Dedifferentiated amniotic fluid mesenchymal stem cell (primary cell): ENCODE measurements at regions not wholly inside any gene's neighbourhood (a gene's known extent, or its start where the extent isn't known, plus 50 kb on each side); places are given as distances from the start of the nearest gene placed in this dataset.
"Not testable (repeated sequence)": the region's sequence is repeated elsewhere in the genome, so short reads cannot be mapped to it uniquely, and the experiment has no call there.

Experiments
- DNase-seq: peaks from one replicate; pipeline ENCODE4 v3.0.0-alpha.2; 2016; ENCODE audit errors: extremely low spot score

DNA sequence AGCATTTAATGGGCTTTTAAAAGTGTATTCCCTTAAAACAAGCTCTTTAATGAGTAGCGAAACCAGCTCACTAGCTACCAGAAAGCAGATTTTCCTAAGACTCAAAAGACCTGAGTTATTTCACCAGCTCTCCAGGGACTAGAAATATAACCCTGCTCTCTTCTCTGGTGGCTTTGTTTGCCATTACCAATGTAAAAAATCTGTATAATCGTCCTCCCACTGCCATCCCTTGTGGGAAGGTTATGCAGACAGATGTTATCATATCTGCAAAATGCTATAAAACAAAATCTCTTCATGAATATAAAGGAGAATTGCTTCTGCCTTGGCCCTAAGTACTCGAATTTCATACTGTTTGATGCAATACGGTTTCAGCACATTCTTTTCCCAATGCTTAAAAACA, 335.2 kb downstream of the NUP35 start:
- no peak for DNase-seq

DNA sequence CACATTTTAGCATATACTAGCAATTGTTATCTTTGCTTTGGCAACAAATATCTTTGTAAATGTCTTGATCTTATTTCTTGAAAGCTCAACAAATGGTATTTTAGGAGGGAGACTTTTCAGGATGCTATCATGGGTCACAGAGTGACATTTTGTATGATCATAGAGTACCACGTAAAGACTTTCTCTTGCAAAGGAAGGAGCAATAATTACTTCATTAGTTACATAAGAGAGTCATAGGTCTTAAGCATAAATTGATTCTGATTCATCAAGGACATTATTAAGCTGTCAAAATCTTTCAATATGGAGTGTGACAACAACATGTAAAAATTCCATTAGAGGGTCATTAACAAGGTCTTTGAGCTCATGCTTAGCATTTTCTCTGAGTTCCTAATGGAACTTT, 339.6 kb downstream of the NUP35 start:
- no peak for DNase-seq

GRCh38 chr2:183465048-183465447, 340.8 kb downstream of the NUP35 start:
- DNase-seq: no peak

DNA sequence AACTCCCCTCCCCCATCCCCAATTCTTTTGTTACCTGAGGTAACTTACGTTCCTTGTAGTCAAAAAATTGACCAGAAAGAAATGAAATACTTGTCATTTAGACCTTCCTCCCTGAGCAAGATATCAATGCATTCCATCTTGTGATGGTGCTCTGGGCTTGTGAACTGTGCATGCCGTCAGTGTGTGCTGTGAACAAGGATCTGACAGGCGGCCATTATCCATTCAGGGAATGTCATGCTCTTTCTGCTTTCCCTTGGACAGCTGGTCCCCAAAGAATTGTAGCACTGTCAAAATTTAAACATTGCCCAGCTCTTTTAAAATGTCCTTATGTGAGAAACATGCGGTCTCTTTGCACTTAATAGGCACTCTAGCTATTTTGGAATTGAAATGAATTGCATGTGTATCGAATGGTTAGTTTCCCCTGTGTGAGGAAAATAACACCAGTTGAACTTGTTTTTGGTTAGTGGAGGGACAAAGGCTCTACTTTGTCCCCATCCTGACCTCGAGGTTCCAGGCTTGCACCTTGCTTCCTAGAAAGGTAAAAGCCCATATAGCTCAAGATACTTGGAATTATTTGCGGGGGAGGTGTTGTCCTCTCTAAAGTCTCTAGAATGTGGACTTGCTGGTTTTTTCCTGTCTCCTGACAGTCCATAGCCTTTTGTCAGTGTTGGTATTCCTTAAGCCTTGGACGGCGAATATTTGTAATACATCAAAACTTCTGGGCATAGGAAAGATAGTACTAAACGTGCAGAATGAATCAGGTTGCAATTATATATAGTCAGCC, 350.9 kb downstream of the NUP35 start:
- DNase-seq: no peak

- DNase-seq: no peak
Measured at GRCh38 chr2:183476490-183476889, 352.2 kb downstream of the NUP35 start.

DNA sequence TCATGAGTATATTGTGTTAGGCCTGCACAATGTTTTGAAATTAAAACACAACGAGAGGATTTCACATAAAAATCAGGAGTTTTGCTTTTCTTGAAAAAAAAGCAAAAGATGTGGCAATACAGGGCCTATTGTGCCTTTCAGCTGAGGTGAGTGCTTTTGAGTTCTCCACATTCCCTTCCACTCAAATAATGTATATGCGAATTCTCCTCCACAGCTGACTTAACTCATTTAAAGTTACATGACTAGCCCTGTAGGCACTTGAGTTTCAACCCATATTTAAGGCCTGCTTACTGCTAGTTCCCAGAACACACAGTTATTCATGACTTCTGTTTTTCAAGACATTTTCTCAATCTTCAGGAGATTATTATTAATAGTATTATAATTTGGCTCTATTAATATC, 353.1 kb downstream of the NUP35 start:
- DNase-seq: no peak

DNA sequence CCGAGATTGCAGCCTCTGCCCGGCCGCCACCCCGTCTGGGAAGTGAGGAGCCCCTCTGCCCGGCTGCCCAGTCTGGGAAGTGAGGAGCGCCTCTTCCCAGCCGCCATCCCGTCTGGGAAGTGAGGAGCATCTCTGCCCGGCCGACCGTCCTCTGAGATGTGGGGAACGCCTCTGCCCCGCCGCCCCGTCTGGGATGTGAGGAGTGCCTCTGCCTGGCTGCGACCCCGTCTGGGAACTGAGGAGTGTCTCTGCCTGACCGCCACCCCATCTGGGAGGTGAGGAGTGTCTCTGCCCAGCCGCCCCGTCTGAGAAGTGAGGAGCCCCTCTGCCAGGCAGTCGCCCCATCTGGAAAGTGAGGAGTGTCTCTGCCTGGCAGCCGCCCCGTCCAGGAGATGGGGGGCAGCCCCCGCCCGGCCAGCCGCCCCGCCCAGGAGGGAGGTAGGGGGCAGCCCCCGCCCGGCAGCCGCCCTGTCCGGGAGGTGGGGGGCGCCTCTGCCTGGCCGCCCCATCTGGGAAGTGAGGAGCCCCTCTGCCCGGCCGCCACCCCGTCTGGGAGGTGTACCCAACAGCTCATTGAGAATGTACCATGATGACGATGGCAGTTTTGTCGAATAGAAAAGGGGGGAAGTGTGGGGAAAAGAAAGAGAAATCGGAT, 354.8 kb downstream of the NUP35 start:
- DNase-seq: not testable (repeated sequence)

DNA sequence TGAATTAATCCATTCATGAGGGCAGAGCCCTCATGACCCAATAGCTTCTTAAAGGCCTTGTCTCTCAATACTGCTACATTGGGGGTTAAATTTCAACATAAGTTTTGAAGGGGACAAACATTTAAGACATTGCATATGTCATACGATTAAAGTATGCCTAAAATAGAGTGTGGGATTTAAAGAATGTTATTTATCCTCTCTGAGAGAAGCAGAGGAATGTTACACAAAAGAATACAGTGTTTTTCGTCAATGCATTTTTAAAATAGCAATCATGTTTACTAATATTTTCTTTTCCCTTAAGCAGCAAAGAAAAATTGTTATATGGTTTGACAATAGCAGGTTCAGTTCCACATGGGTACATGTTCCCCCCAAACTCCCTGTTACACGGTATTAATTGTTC, 363.1 kb downstream of the NUP35 start:
- no peak for DNase-seq

- no peak for DNase-seq
Measured at GRCh38 chr2:183488421-183488820, 364.2 kb downstream of the NUP35 start.

DNA sequence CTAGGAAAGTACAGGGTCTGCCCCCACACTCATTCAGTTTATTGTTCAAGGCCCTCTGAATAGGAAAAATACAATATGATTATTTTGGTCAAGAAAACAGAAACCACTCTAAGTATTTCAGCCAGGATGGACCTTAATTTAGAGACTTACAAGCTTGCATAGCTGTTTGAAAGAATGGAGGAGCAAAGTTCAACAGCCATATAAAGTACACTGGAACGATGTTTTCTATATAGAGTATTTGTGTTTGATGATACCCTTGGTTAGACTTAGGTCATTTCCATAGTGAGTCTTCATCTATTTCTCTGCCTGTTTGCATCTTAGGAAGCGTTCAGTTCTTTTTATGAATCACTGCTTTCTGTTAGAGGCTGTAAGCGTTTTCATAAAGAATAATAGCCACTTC, 366.2 kb downstream of the NUP35 start:
- DNase-seq: no peak

- DNase-seq: peak; percentile 41
Measured at GRCh38 chr2:183490914-183491313, 366.7 kb downstream of the NUP35 start.

- no peak for DNase-seq
Measured at GRCh38 chr2:183493040-183493439, 368.8 kb downstream of the NUP35 start.

GRCh38 chr2:183495079-183495478, 370.8 kb downstream of the NUP35 start:
- DNase-seq: no peak

- DNase-seq: no peak
Measured at GRCh38 chr2:183495589-183496267, 371.5 kb downstream of the NUP35 start.

DNA sequence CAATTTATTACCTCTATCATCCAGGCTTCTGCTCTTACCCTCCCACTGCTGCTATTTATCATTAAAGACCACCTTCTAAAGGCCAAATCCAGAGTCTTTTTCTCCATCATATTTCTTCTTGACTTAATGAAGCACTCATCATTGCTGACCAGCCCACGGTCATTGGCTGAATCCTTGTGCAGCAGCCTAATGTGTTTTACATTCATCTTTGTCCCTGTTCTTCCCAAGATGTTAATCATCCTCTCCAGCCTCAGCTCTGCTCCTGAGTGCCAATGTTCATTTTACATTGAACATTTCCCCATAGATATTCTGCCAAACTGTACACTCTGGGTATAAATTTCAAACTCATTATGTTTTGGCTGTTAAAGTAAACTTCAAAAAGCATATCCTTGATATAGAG, 373.6 kb downstream of the NUP35 start:
- no peak for DNase-seq

DNA sequence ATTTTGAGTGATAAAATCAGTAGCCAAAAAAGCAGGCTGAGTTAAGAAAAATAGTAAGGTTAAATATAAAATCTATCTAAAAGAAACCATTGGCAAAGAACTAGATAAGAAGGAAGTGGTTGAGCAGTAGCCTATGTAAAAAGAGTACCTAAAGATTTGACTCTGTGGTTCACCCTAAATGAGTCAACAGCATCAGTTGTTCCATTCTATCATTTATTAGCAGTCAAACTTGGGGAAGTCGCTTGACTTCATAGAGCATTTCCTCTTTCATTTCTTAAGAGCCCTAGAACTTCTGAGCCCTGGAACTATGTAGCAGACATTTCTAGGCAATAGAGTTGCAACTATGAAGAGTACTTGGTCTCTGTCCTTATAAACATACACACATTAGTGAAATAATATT, 381.7 kb downstream of the NUP35 start:
- DNase-seq: no peak

DNA sequence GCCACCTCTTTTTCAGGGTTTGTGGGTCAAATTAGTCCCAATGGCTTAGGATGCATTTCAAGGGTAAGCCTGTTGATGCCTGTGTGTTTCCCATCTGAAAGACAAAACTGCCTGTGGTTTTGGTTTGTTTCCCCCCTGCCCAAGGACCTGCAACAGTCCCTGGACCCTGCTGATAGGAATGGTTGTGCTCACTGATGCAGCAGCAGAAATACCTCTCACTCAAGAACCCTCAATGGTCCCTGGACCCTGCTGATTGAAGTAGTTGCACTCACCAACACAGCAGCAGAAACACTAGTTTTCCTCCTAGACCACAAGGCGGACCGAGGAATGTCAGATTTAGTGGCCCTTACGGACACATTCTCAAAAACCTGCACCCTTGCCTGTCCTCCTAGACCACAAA, 386.9 kb downstream of the NUP35 start:
- no peak for DNase-seq

- DNase-seq: no peak
Measured at GRCh38 chr2:183519371-183520056, 395.3 kb downstream of the NUP35 start.

GRCh38 chr2:183521911-183522310, 397.7 kb downstream of the NUP35 start:
- DNase-seq: no peak

- no peak for DNase-seq
Measured at GRCh38 chr2:183522489-183523266, 398.4 kb downstream of the NUP35 start.

DNA sequence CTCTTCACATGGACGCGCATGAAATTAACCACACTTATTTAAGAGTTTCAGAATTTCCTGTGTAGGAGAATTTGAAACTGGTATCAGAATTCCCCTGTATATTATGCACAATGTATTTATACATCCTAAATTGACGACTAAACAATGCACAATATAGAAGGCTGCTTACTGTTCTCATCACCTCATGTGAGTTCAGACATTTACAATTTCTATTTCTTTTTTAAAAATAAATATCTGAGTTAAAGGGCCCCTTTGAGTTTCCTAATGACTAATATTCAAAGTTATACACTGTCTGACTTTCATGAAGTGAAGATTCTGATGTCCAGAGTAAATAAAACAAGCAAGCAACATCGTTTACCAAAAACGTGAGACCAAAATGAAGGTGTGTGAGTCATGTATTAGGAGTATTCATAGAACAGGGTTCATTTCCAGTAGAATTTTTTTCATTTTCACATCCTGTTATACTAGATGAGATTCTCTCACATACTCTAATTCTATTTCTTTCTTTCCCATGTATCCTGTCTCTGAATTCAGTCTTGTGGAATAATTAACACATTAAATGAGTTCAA, 406.2 kb downstream of the NUP35 start:
- no peak for DNase-seq
